HTR-8/SVneo (cell line): ENCODE measurements at regions not wholly inside any gene's neighbourhood (a gene's known extent, or its start where the extent isn't known, plus 50 kb on each side); places are given as distances from the start of the nearest gene placed in this dataset.
"Not testable (repeated sequence)": the region's sequence is repeated elsewhere in the genome, so short reads cannot be mapped to it uniquely, and the experiment has no call there.

ENCODE experiments used
- DNase-seq: peaks from one replicate; pipeline ENCODE4 v3.0.0; 2011; ENCODE audit warnings: low spot score, mixed read lengths; ENCODE audit not compliant: insufficient read length
- FAIRE-seq: peaks from 2 replicates; lab custom pipeline; 2011; peaks lifted over from hg19 to GRCh38; lab: Jason Lieb, UNC

- no peak for FAIRE-seq
- no peak for DNase-seq
Observed at GRCh38 chr2:51324051-51324450, 292.1 kb upstream of the NRXN1 start.

GRCh38 chr2:51322613-51323012, 290.7 kb upstream of the NRXN1 start:
- no peak for DNase-seq
- FAIRE-seq, result no peak

GRCh38 chr2:51304311-51304710, 272.4 kb upstream of the NRXN1 start:
- DNase-seq (no peak), FAIRE-seq (no peak)

- no peak for FAIRE-seq
- DNase-seq, result no peak
Observed at GRCh38 chr2:51301381-51301780, 269.4 kb upstream of the NRXN1 start.

GRCh38 chr2:51299370-51299769, 267.4 kb upstream of the NRXN1 start:
- DNase-seq, result no peak
- FAIRE-seq, result no peak

GRCh38 chr2:51297488-51297887, 265.6 kb upstream of the NRXN1 start:
- FAIRE-seq, result no peak
- no peak for DNase-seq

- FAIRE-seq (no peak), DNase-seq (no peak)
Observed at GRCh38 chr2:51293566-51294200, 261.8 kb upstream of the NRXN1 start.

GRCh38 chr2:51291762-51292551, 260.0 kb upstream of the NRXN1 start:
- DNase-seq, result no peak
- no peak for FAIRE-seq

GRCh38 chr2:51290725-51291124, 258.8 kb upstream of the NRXN1 start:
- FAIRE-seq, result no peak
- DNase-seq, result no peak

- FAIRE-seq (no peak), DNase-seq (no peak)
Observed at GRCh38 chr2:51289045-51289444, 257.1 kb upstream of the NRXN1 start.

GRCh38 chr2:51268191-51268590, 236.3 kb upstream of the NRXN1 start:
- FAIRE-seq (no peak), DNase-seq (no peak)

GRCh38 chr2:51265539-51265938, 233.6 kb upstream of the NRXN1 start:
- FAIRE-seq (no peak), DNase-seq (no peak)

GRCh38 chr2:51263951-51264350, 232.0 kb upstream of the NRXN1 start:
- DNase-seq (no peak), FAIRE-seq (peak; percentile 38)

GRCh38 chr2:51263101-51263500, 231.2 kb upstream of the NRXN1 start:
- not testable (repeated sequence) for DNase-seq, FAIRE-seq

- DNase-seq (no peak), FAIRE-seq (no peak)
Observed at GRCh38 chr2:51258301-51258700, 226.4 kb upstream of the NRXN1 start.

- FAIRE-seq (no peak), DNase-seq (no peak)
Observed at GRCh38 chr2:51256736-51257135, 224.8 kb upstream of the NRXN1 start.

- FAIRE-seq, result no peak
- no peak for DNase-seq
Observed at GRCh38 chr2:51251356-51251755, 219.4 kb upstream of the NRXN1 start.

- DNase-seq (no peak), FAIRE-seq (no peak)
Observed at GRCh38 chr2:51247252-51247805, 215.4 kb upstream of the NRXN1 start.

GRCh38 chr2:51243892-51244535, 212.1 kb upstream of the NRXN1 start:
- DNase-seq (no peak), FAIRE-seq (no peak)

- FAIRE-seq (no peak), DNase-seq (no peak)
Observed at GRCh38 chr2:51237626-51238271, 205.8 kb upstream of the NRXN1 start.

GRCh38 chr2:51232027-51232426, 200.1 kb upstream of the NRXN1 start:
- no peak for FAIRE-seq
- DNase-seq, result no peak
